Medulla oblongata (tissue), 1 donor: ENCODE measurements at regions not wholly inside any gene's neighbourhood (a gene's known extent, or its start where the extent isn't known, plus 50 kb on each side); places are given as distances from the start of the nearest gene placed in this dataset.
A peak's percentile ranks its signal among the peaks of the same experiment; 100 is the strongest.
"Not testable (repeated sequence)": the region's sequence is repeated elsewhere in the genome, so short reads cannot be mapped to it uniquely, and the experiment has no call there.

Source experiments
- DNase-seq: peaks from one replicate; pipeline ENCODE4 v3.0.0-alpha.2; 2015; ENCODE audit errors: extremely low spot score

- no peak for DNase-seq
Measured at GRCh38 chr3:161691677-161692076, 195.1 kb downstream of the OTOL1 start.

- DNase-seq: no peak
Measured at GRCh38 chr3:161694682-161695564, 198.3 kb downstream of the OTOL1 start.

- no peak for DNase-seq
Measured at GRCh38 chr3:161695811-161696210, 199.2 kb downstream of the OTOL1 start.

GRCh38 chr3:161700998-161701397, 204.4 kb downstream of the OTOL1 start:
- no peak for DNase-seq

GRCh38 chr3:161707253-161707652, 210.6 kb downstream of the OTOL1 start:
- not testable (repeated sequence) for DNase-seq

GRCh38 chr3:161713731-161714130, 217.1 kb downstream of the OTOL1 start:
- no peak for DNase-seq

- no peak for DNase-seq
Measured at GRCh38 chr3:161731968-161732367, 235.4 kb downstream of the OTOL1 start.

GRCh38 chr3:161737171-161737570, 240.6 kb downstream of the OTOL1 start:
- no peak for DNase-seq

GRCh38 chr3:161740421-161740820, 243.8 kb downstream of the OTOL1 start:
- peak; percentile 15 for DNase-seq

GRCh38 chr3:161744366-161744765, 247.8 kb downstream of the OTOL1 start:
- DNase-seq: no peak

GRCh38 chr3:161745741-161746140, 249.1 kb downstream of the OTOL1 start:
- DNase-seq: no peak

GRCh38 chr3:161748049-161748448, 251.4 kb downstream of the OTOL1 start:
- DNase-seq: no peak

GRCh38 chr3:161754420-161755053, 257.9 kb downstream of the OTOL1 start:
- DNase-seq: no peak

- no peak for DNase-seq
Measured at GRCh38 chr3:161759444-161759843, 262.8 kb downstream of the OTOL1 start.

GRCh38 chr3:161766331-161766730, 269.7 kb downstream of the OTOL1 start:
- no peak for DNase-seq

- no peak for DNase-seq
Measured at GRCh38 chr3:161770484-161771386, 274.1 kb downstream of the OTOL1 start.

GRCh38 chr3:161781381-161781780, 284.8 kb downstream of the OTOL1 start:
- no peak for DNase-seq

- no peak for DNase-seq
Measured at GRCh38 chr3:161793194-161793930, 296.8 kb downstream of the OTOL1 start.

- no peak for DNase-seq
Measured at GRCh38 chr3:161794551-161794950, 297.9 kb downstream of the OTOL1 start.

GRCh38 chr3:161796312-161796711, 299.7 kb downstream of the OTOL1 start:
- DNase-seq: no peak

- DNase-seq: no peak
Measured at GRCh38 chr3:161796780-161797179, 300.2 kb downstream of the OTOL1 start.
